Activated CD8-positive, alpha-beta T cell treated with anti-CD3 and anti-CD28 coated beads for 36 hours (primary cell): ENCODE measurements at regions not wholly inside any gene's neighbourhood (a gene's known extent, or its start where the extent isn't known, plus 50 kb on each side); places are given as distances from the start of the nearest gene placed in this dataset.

ENCODE experiments used
- ATAC-seq: fragments of 200-7000 bp; cut with Tn5 transposase; one replicate; pipeline ENCODE4 v1.10.0; 2021; ENCODE audit warnings: mild to moderate bottlenecking, moderate library complexity
- CTCF ChIA-PET: fragments of 350-600 bp; sonication (Branson Sonifier 250); formaldehyde crosslinking; loops from one replicate; lab custom pipeline; 2021; ENCODE audit warnings: antibody characterized with exemption; lab: Charles Lee
- POLR2A ChIA-PET: fragments of 350-600 bp; sonication (Branson Sonifier 250); formaldehyde crosslinking; loops from one replicate; lab custom pipeline; 2021; ENCODE audit warnings: antibody characterized with exemption; lab: Charles Lee
- DNase-seq: peaks from one replicate; pipeline ENCODE4 v3.0.0-alpha.2; 2020
- H3K27ac Mint-ChIP-seq: one replicate; pipeline ENCODE4 v1.8.0; 2021; ENCODE audit warnings: mild to moderate bottlenecking, mixed read lengths
- H3K27me3 Mint-ChIP-seq: one replicate; pipeline ENCODE4 v1.8.0; 2021; ENCODE audit warnings: mixed read lengths
- H3K36me3 Mint-ChIP-seq: one replicate; pipeline ENCODE4 v1.8.0; 2021; ENCODE audit warnings: low read depth, mixed read lengths
- H3K4me1 Mint-ChIP-seq: one replicate; pipeline ENCODE4 v1.8.0; 2021; ENCODE audit warnings: low read depth, mixed read lengths
- H3K4me3 Mint-ChIP-seq: one replicate; pipeline ENCODE4 v1.8.0; 2021; ENCODE audit warnings: mild to moderate bottlenecking, moderate library complexity, mixed read lengths
- H3K9me3 Mint-ChIP-seq: one replicate; pipeline ENCODE4 v1.8.0; 2021; ENCODE audit warnings: mixed read lengths
- intact Hi-C: fragments of 100-400 bp; cut with micrococcal nuclease; formaldehyde crosslinking; loops from one replicate; pipeline ENCODE4 v1.10.0; 2022
- TF ChIP-seq, protein P1 (sequence below): fragments of 200-600 bp; IDR thresholded peaks from one replicate; pipeline ENCODE4 v1.8.0; 2022; ENCODE audit warnings: antibody characterized with exemption, mild to moderate bottlenecking

DNA sequence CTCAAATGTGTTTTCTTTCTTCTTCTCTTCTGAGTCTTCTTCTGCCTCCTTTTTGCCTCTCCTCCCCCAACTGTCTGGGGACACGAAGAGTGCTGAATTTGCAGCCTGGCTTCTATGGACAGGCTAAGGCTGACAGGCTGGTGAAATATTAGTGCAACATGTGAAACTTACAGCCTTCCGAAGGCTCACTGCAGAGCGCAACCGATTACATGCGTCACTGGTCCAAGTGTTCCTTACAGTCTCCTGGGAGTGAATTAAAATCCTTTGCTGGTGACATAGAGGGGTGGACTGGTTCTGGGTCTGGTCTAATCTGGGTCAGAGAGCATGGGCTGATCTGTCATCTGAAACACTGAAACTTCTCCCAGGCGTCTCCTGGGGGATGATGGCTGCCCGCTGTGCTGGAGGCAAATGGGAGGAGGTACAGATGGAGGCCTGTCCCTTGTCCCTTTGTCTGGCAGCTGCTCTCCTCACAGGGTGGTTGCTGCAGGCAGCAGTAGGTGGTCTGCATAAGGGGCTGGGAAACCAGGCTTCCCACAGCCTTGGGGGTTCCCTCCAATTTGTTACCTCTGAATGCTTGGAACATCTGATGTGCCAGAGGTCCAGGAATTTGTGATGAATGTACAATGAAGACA is 143.8 kb upstream of the BMPER start:
- ChIA-PET POLR2A (no interaction called here), CTCF (interaction anchor here (1.0 to 1.4 kb wide), 2 partner anchors 9 to 134 kb away, joined by 3 to 6 read pairs; no protein-coding TSS in a partner anchor)
- Mint-ChIP-seq H3K9me3 (no peaks in the 10 kb centered on the region), H3K4me3 (no peak overlapping the region), H3K4me1 (no peaks in the 10 kb centered on the region), H3K36me3 (no peaks in the 10 kb centered on the region), H3K27me3 (no peaks in the 10 kb centered on the region), H3K27ac (no peak overlapping the region)
- DNase-seq (no peak), ATAC-seq (no peak)
- intact Hi-C loops = no loop called here
- TF ChIP-seq, protein P1, sequence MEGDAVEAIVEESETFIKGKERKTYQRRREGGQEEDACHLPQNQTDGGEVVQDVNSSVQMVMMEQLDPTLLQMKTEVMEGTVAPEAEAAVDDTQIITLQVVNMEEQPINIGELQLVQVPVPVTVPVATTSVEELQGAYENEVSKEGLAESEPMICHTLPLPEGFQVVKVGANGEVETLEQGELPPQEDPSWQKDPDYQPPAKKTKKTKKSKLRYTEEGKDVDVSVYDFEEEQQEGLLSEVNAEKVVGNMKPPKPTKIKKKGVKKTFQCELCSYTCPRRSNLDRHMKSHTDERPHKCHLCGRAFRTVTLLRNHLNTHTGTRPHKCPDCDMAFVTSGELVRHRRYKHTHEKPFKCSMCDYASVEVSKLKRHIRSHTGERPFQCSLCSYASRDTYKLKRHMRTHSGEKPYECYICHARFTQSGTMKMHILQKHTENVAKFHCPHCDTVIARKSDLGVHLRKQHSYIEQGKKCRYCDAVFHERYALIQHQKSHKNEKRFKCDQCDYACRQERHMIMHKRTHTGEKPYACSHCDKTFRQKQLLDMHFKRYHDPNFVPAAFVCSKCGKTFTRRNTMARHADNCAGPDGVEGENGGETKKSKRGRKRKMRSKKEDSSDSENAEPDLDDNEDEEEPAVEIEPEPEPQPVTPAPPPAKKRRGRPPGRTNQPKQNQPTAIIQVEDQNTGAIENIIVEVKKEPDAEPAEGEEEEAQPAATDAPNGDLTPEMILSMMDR = no peak

DNA sequence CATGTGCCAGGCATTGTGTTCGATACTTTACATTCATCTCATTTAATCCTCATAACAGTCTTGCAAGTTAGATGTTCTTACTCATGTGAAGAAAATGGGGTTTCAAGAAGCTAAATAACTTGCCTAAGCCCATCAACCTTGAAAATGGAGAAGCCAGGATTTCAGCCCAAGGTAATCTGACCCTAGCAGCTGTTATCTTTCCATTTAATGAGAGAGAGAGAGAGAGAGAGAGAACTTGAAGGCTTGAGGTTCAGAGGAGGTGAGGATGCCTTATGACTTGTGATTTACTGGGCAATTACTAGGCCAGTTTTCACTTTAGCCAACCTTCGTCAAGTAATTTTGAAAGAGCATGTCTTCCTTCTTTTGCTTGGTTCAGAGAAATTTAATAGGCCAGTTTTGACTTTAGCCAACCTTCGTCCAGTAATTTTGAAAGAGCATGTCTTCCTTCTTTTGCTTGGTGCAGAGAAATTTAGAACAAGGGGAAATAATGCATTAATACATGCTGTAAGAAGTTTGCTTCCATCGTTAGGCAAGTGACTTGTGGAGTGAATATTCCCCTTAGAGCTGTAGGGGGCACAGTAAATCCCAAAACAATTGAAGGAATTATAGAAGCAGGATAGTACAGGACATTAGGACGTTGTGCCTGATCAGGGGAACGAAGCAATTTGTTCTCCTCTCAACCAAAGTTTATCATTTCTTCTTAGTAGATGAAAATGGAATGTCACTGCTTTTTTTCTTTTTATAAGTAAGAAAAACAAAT is 143.0 kb upstream of the BMPER start:
- Mint-ChIP-seq H3K27ac (no peak overlapping the region), H3K4me3 (no peak overlapping the region), H3K27me3 (no peaks in the 10 kb centered on the region), H3K9me3 (no peaks in the 10 kb centered on the region), H3K4me1 (no peaks in the 10 kb centered on the region), H3K36me3 (no peaks in the 10 kb centered on the region)
- intact Hi-C loops = no loop called here
- TF ChIP-seq, protein P1 = no peak
- no peak for DNase-seq
- ChIA-PET CTCF (no interaction called here), POLR2A (no interaction called here)
- no peak for ATAC-seq

DNA sequence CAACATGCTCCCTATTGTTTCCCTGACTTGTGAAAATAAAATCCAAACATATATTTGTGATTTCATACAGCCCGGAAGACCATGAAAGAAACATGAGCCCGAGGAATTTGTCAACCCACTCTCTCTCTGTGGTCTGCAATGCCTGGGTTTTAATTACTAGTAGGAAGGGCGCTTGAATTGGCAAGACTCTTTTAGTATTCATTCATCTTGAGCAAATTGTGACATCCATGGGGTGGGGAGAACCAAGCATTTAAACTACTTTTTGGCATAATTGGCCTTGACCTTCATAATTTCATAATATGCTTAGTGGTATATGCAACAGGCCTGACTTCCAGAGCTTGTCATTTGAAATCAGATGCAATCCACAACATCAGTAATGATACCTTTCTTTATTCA is 142.4 kb upstream of the BMPER start:
- ChIA-PET CTCF (no interaction called here), POLR2A (no interaction called here)
- Mint-ChIP-seq H3K36me3 (no peaks in the 10 kb centered on the region), H3K27ac (no peak overlapping the region), H3K27me3 (no peaks in the 10 kb centered on the region), H3K4me3 (no peak overlapping the region), H3K9me3 (no peaks in the 10 kb centered on the region), H3K4me1 (no peaks in the 10 kb centered on the region)
- DNase-seq (no peak), ATAC-seq (no peak)
- TF ChIP-seq, protein P1 = no peak
- intact Hi-C loops = no loop called here

DNA sequence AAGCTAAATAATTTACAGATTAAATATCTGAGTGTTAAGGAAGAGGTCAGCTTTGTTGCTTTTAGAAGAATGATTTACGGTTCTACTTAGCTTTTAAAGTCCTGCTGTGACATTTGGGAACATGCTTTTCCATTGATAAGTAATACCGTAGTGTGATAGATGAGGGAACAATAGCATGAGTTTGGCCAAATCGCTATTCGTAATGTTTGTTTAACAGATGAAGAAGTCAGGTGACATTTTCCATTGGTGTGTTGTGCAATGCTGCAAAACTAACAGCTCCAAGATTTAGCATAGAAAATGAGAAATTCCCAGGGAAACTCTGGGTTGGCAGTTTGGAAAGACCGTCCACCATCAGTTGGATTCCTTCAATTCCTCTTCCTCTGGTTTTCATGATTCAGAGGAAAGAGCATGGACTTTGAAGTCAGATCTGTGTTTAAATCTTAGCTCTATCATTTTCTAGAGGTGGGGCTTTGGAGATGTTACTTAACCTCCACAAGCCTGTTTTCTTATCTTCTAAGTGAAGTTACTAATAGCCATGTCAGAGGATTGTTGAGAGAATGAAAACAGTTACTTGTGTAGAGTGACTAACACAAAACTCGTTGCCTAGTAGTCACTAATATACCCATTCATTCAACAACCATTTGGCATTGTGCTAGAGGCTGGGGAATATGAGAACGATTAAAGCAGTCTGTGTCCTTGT is 140.4 kb upstream of the BMPER start:
- H3K9me3 Mint-ChIP-seq = no peaks in the 10 kb centered on the region
- H3K4me3 Mint-ChIP-seq = no peak overlapping the region
- ATAC-seq = no peak
- no peaks in the 10 kb centered on the region for H3K36me3 Mint-ChIP-seq
- H3K4me1 Mint-ChIP-seq = no peaks in the 10 kb centered on the region
- TF ChIP-seq, protein P1 = no peak
- DNase-seq = no peak
- H3K27me3 Mint-ChIP-seq = no peaks in the 10 kb centered on the region
- ChIA-PET POLR2A (interaction anchor here (0.7 kb wide), 1 partner anchor 1012 kb away, joined by 3 read pairs; no protein-coding TSS in a partner anchor), CTCF (interaction anchor here (1.2 kb wide), 1 partner anchor 168 kb away, joined by 3 read pairs; no protein-coding TSS in a partner anchor)
- intact Hi-C loops = no loop called here
- no peak overlapping the region for H3K27ac Mint-ChIP-seq
